ENCODE measurements at regions not wholly inside any gene's neighbourhood (a gene's known extent, or its start where the extent isn't known, plus 50 kb on each side); places are given as distances from the start of the nearest gene placed in this dataset.
A peak's percentile ranks its signal among the peaks of the same experiment; 100 is the strongest.
"Not testable (repeated sequence)": the region's sequence is repeated elsewhere in the genome, so short reads cannot be mapped to it uniquely, and the experiment has no call there.

DNA sequence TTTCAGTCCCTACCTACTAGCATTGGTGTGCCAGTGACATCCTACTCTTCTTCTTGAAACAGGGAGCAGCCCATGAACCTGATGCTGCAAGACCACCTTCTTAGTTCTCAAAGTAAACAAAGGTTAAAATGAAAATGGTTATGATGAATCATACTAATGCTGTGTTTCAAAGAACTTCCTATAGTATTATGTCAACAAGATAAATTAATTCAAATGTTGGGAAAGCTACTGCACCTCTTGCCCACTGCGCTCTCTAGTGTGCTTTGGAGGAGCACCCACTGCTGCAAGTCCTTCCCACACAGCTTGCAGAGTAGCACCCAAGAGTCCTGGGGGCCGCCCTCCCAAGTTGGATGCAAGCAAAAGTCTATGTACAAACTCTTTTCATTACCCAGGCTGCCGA, 81.1 kb downstream of the CD200R1L start:
- DNase-seq = no peak

- no peak for DNase-seq
These were observed 83.4 kb downstream of the CD200R1L start for GRCh38 chr3:112763258-112763657.

- no peak for DNase-seq
These were observed 85.5 kb downstream of the CD200R1L start for GRCh38 chr3:112761062-112761638.

- no peak for DNase-seq
These were observed 87.0 kb downstream of the CD200R1L start for GRCh38 chr3:112759681-112760080.

DNA sequence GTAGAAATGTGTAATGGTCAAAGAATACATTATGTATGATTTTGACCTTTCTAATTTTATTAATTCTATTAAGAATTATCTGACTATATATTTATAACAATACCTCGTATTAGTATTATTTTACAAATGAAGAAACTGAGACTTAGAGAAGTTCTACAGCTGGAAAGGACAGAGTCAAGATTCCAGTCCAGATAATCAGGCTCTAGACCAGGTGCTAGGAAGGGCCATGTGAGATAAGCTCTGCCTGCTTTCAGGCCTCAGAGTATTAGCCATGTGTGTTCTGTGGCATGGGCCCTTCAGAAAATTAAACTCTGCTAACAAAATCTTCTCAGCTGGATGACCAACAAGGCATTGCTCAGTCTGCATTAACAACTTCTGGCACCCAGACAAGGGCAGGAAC, 87.5 kb downstream of the CD200R1L start:
- no peak for DNase-seq

- no peak for DNase-seq
These were observed 89.5 kb downstream of the CD200R1L start for GRCh38 chr3:112757197-112757596.

- DNase-seq = no peak
These were observed 90.6 kb downstream of the CD200R1L start for GRCh38 chr3:112755845-112756613.

DNA sequence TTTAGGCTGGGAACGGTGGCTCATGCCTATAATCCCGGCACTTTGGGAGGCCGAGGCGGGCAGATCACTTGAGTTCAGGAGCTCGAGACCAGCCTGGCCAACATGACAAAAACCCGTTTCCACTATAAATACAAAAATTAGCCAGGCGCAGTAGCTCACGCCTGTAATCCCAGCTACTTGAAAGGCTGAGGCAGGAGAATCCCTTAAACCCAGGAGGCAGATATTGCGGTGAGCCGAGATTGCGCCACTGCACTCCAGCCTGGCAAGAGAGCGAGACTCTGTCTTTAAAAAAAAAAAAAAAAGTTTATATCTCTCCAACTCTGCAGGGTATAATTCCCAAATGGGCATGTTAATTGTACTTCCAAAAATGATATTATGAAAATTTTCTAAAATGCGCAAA, 91.6 kb downstream of the CD200R1L start:
- not testable (repeated sequence) for DNase-seq

DNA sequence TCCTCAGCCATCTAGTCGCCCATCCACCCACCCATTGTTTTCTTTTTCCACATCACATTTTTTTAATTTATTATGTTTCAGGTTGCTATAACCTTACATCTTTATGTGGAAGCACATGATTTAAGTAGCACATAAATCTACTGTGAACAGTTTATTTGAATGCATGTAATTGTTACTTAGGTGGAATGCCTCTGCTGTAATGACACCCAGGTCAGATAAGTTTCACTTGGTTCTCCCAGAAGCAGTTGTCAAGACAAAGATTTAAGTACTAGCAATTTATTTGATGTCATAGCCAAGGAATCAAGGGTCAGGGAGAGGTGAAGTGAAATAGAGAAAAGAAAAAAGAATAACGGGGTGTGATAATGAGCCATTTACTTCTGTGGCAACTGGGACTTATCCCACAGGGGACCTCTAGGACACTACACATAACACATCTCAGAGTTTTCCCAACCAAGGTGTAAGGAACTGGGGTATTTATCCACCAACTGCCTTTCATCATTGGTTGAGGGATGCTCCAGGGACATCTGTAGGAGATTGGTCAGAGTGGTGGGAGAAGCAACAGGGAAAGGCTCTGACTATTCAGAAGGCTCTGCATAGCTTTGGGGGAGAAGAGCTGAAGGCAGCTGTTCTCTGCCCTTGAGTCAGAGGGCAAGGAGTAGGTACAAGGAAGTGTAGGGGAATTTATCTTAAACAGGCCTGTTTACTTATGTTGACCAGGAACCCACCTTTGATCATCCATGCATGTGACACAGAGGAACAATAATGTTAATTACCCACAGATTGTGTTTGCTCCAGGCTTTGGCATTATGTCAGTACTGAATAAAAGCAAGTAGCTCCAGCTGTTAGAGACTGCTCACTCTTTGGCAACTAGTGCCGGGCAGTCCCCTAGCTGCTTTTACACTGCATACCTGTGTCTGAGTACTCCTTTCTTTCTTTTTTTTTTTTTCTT, 94.8 kb downstream of the CD200R1L start:
- DNase-seq = no peak

DNA sequence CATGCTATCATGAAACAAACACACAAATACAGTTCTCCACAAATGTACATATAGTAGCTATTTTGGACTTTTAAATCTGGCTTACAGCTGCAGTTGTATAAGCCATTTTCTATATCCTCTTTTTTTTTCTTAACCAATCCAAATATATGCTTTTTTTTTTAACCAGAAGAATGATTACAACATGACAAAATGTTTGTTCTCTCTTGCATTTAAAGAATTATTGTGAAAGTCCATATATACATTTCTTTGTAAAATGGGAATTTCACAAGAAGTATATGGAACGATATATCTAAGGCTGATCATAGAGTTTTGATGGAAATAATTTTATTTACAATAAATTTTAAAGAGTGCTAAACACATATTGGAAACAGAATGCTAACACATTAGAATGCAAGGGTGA, 95.6 kb downstream of the CD200R1L start:
- no peak for DNase-seq

DNA sequence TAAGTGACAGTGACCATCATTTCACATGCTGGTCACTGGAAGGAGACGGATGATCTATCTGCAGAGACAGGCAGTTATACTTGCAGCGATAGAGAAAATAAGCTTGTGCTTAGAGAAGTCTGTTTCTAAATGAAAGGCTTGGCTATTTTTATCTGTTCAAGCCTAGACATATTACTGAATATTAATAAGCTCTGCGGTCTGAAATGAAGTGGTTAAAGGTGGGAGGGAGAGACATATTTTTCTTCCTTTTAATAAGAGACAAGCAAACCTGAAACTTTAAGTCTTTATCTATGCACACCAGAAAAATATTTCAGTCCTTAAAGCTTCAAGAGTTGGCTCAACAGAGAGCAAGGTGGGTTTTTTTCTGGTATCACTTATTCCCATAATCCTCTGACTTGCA, 99.0 kb downstream of the CD200R1L start:
- DNase-seq = no peak

GRCh38 chr3:112746675-112747280, 99.9 kb downstream of the CD200R1L start:
- no peak for DNase-seq

DNA sequence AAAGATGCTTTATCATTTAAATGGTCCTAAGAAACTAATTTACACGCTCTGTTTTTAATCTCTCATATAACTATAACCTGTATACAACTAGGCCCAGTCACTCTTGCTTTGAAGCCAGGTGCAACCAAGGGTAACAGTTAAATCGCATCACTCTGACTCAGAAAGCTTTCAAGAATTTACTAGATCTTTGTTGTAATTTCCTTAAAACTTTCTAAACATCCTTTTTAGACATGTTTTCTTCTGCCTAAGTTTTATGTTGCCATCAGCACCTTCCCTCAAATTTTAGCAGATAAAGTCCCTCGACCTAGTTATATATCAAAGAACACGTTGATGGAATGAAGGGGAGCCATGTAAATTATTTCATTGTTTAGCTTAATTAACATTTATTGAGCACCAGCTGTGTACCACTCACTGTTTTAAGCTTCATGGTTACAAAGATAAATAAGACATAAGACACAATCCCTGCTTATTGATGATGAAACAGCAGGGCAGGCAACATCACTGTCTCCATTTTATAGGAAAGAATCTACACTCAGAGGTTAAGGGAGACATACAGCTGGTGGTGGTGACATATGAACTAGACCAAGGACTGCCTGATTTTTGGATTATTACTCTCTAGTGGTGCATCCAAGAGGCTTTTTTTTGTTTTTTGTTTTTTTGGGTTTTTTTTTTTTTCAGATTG, 101.0 kb downstream of the CD200R1L start:
- DNase-seq = no peak

DNA sequence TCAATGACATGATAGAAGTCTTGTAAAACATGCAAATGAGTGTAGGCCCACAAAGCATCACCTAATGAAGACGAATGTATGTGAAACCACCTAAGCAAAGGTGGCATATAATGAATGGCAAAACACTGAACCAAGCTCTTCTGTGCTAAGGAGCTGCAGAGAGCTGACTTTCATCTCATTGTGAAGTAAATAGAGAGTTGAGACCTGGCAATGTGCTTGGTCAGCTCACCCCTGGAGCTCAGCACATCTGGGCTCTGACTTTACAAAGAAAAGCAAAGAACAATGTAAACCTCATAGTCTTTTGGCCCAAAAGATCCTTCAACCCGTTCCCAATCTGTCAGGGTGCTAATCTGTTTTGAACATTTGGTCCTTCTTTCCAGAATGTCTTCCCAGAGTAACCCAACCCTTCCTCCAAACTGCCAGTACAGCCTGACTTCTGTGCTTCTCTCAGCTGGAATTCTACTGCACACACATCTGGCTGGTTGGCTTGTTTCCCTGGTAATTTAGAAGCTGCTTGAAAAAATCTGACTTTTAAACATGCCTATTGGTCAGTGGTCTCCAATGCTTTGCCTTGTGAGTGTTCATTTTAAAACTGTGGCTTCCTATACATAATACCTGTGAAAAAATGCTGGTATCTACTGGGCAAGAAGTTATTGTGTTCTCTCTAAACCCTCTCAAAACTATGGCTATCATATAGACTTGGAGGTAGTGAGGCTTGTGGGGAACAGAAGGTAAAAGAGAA, 101.7 kb downstream of the CD200R1L start:
- peak; percentile 71 to 93 (median 86) for DNase-seq

GRCh38 chr3:112744106-112744505, 102.6 kb downstream of the CD200R1L start:
- DNase-seq = peak in 2 of 3 donors; percentile 63 to 75

- DNase-seq = no peak
These were observed 102.0 kb upstream of the CCDC80 start for GRCh38 chr3:112742934-112743333.

DNA sequence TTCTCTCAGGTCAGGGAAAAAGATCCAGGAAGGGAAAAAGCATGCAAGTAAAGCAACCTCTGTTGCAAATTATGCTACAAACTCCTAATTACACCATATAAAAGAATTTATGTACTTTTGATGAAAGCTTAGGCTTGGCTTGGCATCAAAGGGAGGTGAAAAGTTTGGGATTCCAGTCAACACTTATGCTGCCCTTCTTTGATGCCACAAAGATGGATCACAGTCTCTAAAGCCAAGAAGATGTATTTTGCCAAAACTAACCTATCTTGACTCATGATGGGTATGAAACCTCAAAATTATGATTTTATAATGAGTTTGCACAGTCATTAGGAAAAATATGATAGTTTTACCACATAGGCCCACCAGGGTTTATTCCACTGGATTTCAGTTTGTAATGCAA, 101.0 kb upstream of the CCDC80 start:
- DNase-seq = no peak

DNA sequence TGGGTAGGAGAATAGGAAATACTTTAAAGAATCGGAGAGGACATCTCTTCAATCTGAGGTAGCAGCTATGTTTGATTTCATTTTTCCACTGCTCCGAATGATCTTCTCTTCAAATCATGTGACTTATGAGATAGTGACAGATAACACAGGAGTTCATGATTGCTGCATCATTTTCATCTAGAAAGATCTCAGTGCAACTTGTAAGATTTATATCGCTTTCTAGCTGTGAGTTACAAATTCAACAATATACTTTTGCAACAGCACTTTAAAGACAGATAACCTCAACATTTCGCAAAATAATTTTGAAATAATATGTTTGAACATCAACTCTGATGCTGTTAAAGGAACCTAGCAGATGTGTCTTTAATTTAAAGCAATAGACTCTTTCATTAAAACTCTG, 99.9 kb upstream of the CCDC80 start:
- no peak for DNase-seq

DNA sequence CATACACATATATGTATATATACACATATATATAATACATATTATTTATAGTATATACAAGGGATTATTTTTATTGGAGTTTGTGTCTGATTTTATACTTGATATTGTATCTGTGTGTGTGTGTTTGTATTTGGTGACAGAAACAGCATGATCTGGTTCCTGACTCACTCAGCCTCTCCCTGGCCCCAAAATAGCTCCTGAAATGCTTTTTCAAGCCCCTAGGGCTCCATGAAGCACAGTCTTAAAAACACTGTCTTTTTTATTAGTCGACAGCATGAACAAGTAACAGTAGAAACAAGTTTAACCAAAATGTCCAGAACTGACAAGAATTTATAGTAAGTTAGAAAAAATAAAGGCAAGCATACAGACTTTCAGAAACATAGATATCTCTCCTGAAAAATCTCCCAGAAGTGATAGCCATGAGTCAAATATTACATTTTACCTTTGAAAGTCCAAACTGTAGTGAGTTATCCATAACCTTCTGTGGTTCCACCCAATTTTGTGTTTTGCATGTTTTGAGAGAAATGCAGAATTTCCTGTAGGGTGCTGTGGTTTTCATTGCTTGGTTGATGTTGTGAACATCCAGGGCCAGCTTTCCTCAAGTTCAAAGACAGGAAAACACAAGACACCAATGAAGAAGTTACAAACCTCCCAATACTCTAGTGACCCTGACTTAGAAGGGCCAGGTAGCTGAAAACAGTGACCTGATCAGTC, 98.5 kb upstream of the CCDC80 start:
- DNase-seq = no peak

- no peak for DNase-seq
These were observed 97.4 kb upstream of the CCDC80 start for GRCh38 chr3:112738366-112738765.
